ENCODE measurements at regions not wholly inside any gene's neighbourhood (a gene's known extent, or its start where the extent isn't known, plus 50 kb on each side); places are given as distances from the start of the nearest gene placed in this dataset.
A peak's percentile ranks its signal among the peaks of the same experiment; 100 is the strongest.

- Histone ChIP-seq H3K27ac (ENCODE audit: low read length) (no peak overlapping the region), H3K36me3 (ENCODE audit: insufficient read depth, low read depth, low read length) (no peaks in the 10 kb centered on the region), H3K9me3 (ENCODE audit: insufficient read depth, low read depth, low read length) (0 out of 2 replicates have a peak, but pooled peaks cover 5% of the 10 kb centered on the region), H3K9ac (ENCODE audit: low read depth, low read length) (no peak overlapping the region), H3K27me3 (ENCODE audit: insufficient read depth, low read length) (no peaks in the 10 kb centered on the region), H3K4me3 (ENCODE audit: low read length) (no peak overlapping the region), H3K4me1 (ENCODE audit: insufficient read depth, low read length) (no peaks in the 10 kb centered on the region)
These were observed 543.5 kb upstream of the PCDH10 start for GRCh38 chr4:132605551-132605950.

GRCh38 chr4:132614682-132615081 is 534.4 kb upstream of the PCDH10 start:
- H3K36me3 ChIP-seq (ENCODE audit: insufficient read depth, low read depth, low read length), result no peaks in the 10 kb centered on the region
- no peak overlapping the region for H3K9ac ChIP-seq (ENCODE audit: low read depth, low read length)
- no peak overlapping the region for H3K4me3 ChIP-seq (ENCODE audit: low read length)
- H3K27me3 ChIP-seq (ENCODE audit: insufficient read depth, low read length), result no peaks in the 10 kb centered on the region
- no peak overlapping the region for H3K27ac ChIP-seq (ENCODE audit: low read length)
- no peaks in the 10 kb centered on the region for H3K4me1 ChIP-seq (ENCODE audit: insufficient read depth, low read length)
- H3K9me3 ChIP-seq (ENCODE audit: insufficient read depth, low read depth, low read length), result peaks cover 23% of the 10 kb centered on the region

GRCh38 chr4:132619968-132620367 is 529.1 kb upstream of the PCDH10 start:
- Histone ChIP-seq H3K27ac (ENCODE audit: low read length) (no peak overlapping the region), H3K4me3 (ENCODE audit: low read length) (no peak overlapping the region)

GRCh38 chr4:132642016-132642817 is 506.9 kb upstream of the PCDH10 start:
- H3K4me3 ChIP-seq (ENCODE audit: low read length), result no peak overlapping the region
- H3K27ac ChIP-seq (ENCODE audit: low read length), result no peak overlapping the region
- H3K27me3 ChIP-seq (ENCODE audit: insufficient read depth, low read length), result no peaks in the 10 kb centered on the region
- peak overlapping the region; percentile 23; the same call in 1 of the 2 replicates for H3K9ac ChIP-seq (ENCODE audit: low read depth, low read length)
- H3K4me1 ChIP-seq (ENCODE audit: insufficient read depth, low read length), result no peaks in the 10 kb centered on the region; the same call in 1 of the 2 replicates
- no peaks in the 10 kb centered on the region; the same call in 1 of the 2 replicates for H3K9me3 ChIP-seq (ENCODE audit: insufficient read depth, low read depth, low read length)
- H3K36me3 ChIP-seq (ENCODE audit: insufficient read depth, low read depth, low read length), result no peaks in the 10 kb centered on the region

More at GRCh38 chr4:132619968-132620367, 529.1 kb upstream of the PCDH10 start:
- peaks cover 23% of the 10 kb centered on the region for H3K9me3 ChIP-seq (ENCODE audit: insufficient read depth, low read depth, low read length)
- no peak overlapping the region for H3K9ac ChIP-seq (ENCODE audit: low read depth, low read length)
- no peaks in the 10 kb centered on the region for H3K27me3 ChIP-seq (ENCODE audit: insufficient read depth, low read length)
- no peaks in the 10 kb centered on the region for H3K36me3 ChIP-seq (ENCODE audit: insufficient read depth, low read depth, low read length)
- no peaks in the 10 kb centered on the region for H3K4me1 ChIP-seq (ENCODE audit: insufficient read depth, low read length)

- H3K36me3 ChIP-seq (ENCODE audit: insufficient read depth, low read depth, low read length), result no peaks in the 10 kb centered on the region
- no peak overlapping the region for H3K4me3 ChIP-seq (ENCODE audit: low read length)
- no peaks in the 10 kb centered on the region for H3K27me3 ChIP-seq (ENCODE audit: insufficient read depth, low read length)
- no peaks in the 10 kb centered on the region; the same call in 1 of the 2 replicates for H3K4me1 ChIP-seq (ENCODE audit: insufficient read depth, low read length)
- no peaks in the 10 kb centered on the region for H3K9me3 ChIP-seq (ENCODE audit: insufficient read depth, low read depth, low read length)
- no peak overlapping the region for H3K9ac ChIP-seq (ENCODE audit: low read depth, low read length)
- H3K27ac ChIP-seq (ENCODE audit: low read length), result no peak overlapping the region
These were observed 502.9 kb upstream of the PCDH10 start for GRCh38 chr4:132646186-132646585.

- Histone ChIP-seq H3K36me3 (ENCODE audit: insufficient read depth, low read depth, low read length) (no peaks in the 10 kb centered on the region), H3K4me3 (ENCODE audit: low read length) (no peak overlapping the region), H3K9ac (ENCODE audit: low read depth, low read length) (no peak overlapping the region), H3K27ac (ENCODE audit: low read length) (no peak overlapping the region), H3K9me3 (ENCODE audit: insufficient read depth, low read depth, low read length) (no peaks in the 10 kb centered on the region), H3K4me1 (ENCODE audit: insufficient read depth, low read length) (no peaks in the 10 kb centered on the region), H3K27me3 (ENCODE audit: insufficient read depth, low read length) (no peaks in the 10 kb centered on the region)
These were observed 497.9 kb upstream of the PCDH10 start for GRCh38 chr4:132651196-132651595.

- H3K27ac ChIP-seq (ENCODE audit: low read length), result no peak overlapping the region
- H3K9ac ChIP-seq (ENCODE audit: low read depth, low read length), result no peak overlapping the region
- no peak overlapping the region for H3K4me3 ChIP-seq (ENCODE audit: low read length)
- H3K27me3 ChIP-seq (ENCODE audit: insufficient read depth, low read length), result no peaks in the 10 kb centered on the region
- H3K4me1 ChIP-seq (ENCODE audit: insufficient read depth, low read length), result no peaks in the 10 kb centered on the region
- H3K36me3 ChIP-seq (ENCODE audit: insufficient read depth, low read depth, low read length), result no peaks in the 10 kb centered on the region
- H3K9me3 ChIP-seq (ENCODE audit: insufficient read depth, low read depth, low read length), result 0 out of 2 replicates have a peak, but pooled peaks cover 2% of the 10 kb centered on the region
These were observed 488.9 kb upstream of the PCDH10 start for GRCh38 chr4:132660181-132660580.

GRCh38 chr4:132662456-132662855 is 486.6 kb upstream of the PCDH10 start:
- Histone ChIP-seq H3K4me3 (ENCODE audit: low read length) (no peak overlapping the region), H3K4me1 (ENCODE audit: insufficient read depth, low read length) (no peaks in the 10 kb centered on the region), H3K9ac (ENCODE audit: low read depth, low read length) (no peak overlapping the region), H3K36me3 (ENCODE audit: insufficient read depth, low read depth, low read length) (no peaks in the 10 kb centered on the region), H3K9me3 (ENCODE audit: insufficient read depth, low read depth, low read length) (no peaks in the 10 kb centered on the region), H3K27ac (ENCODE audit: low read length) (no peak overlapping the region), H3K27me3 (ENCODE audit: insufficient read depth, low read length) (no peaks in the 10 kb centered on the region)

- Histone ChIP-seq H3K27me3 (ENCODE audit: insufficient read depth, low read length) (no peaks in the 10 kb centered on the region), H3K4me3 (ENCODE audit: low read length) (no peak overlapping the region), H3K9ac (ENCODE audit: low read depth, low read length) (no peak overlapping the region), H3K4me1 (ENCODE audit: insufficient read depth, low read length) (no peaks in the 10 kb centered on the region), H3K36me3 (ENCODE audit: insufficient read depth, low read depth, low read length) (no peaks in the 10 kb centered on the region), H3K27ac (ENCODE audit: low read length) (no peak overlapping the region), H3K9me3 (ENCODE audit: insufficient read depth, low read depth, low read length) (no peaks in the 10 kb centered on the region)
These were observed 479.3 kb upstream of the PCDH10 start for GRCh38 chr4:132669786-132670185.

- Histone ChIP-seq H3K9ac (ENCODE audit: low read depth, low read length) (no peak overlapping the region), H3K9me3 (ENCODE audit: insufficient read depth, low read depth, low read length) (no peaks in the 10 kb centered on the region), H3K27me3 (ENCODE audit: insufficient read depth, low read length) (no peaks in the 10 kb centered on the region), H3K4me3 (ENCODE audit: low read length) (no peak overlapping the region), H3K27ac (ENCODE audit: low read length) (no peak overlapping the region), H3K4me1 (ENCODE audit: insufficient read depth, low read length) (no peaks in the 10 kb centered on the region), H3K36me3 (ENCODE audit: insufficient read depth, low read depth, low read length) (no peaks in the 10 kb centered on the region)
These were observed 478.5 kb upstream of the PCDH10 start for GRCh38 chr4:132670557-132670956.

- no peak overlapping the region for H3K4me3 ChIP-seq (ENCODE audit: low read length)
- no peaks in the 10 kb centered on the region for H3K27me3 ChIP-seq (ENCODE audit: insufficient read depth, low read length)
- no peaks in the 10 kb centered on the region for H3K36me3 ChIP-seq (ENCODE audit: insufficient read depth, low read depth, low read length)
- H3K4me1 ChIP-seq (ENCODE audit: insufficient read depth, low read length), result no peaks in the 10 kb centered on the region
- no peak overlapping the region for H3K9ac ChIP-seq (ENCODE audit: low read depth, low read length)
- H3K9me3 ChIP-seq (ENCODE audit: insufficient read depth, low read depth, low read length), result peaks cover 22% of the 10 kb centered on the region
- H3K27ac ChIP-seq (ENCODE audit: low read length), result no peak overlapping the region
These were observed 465.1 kb upstream of the PCDH10 start for GRCh38 chr4:132683957-132684356.

GRCh38 chr4:132691026-132691425 is 458.1 kb upstream of the PCDH10 start:
- Histone ChIP-seq H3K27me3 (ENCODE audit: insufficient read depth, low read length) (no peaks in the 10 kb centered on the region), H3K4me1 (ENCODE audit: insufficient read depth, low read length) (no peaks in the 10 kb centered on the region), H3K9me3 (ENCODE audit: insufficient read depth, low read depth, low read length) (peaks cover 12% of the 10 kb centered on the region; the same call in 1 of the 2 replicates), H3K4me3 (ENCODE audit: low read length) (no peak overlapping the region), H3K27ac (ENCODE audit: low read length) (no peak overlapping the region), H3K36me3 (ENCODE audit: insufficient read depth, low read depth, low read length) (no peaks in the 10 kb centered on the region), H3K9ac (ENCODE audit: low read depth, low read length) (no peak overlapping the region)
